CD14-positive monocyte (primary cell): ENCODE measurements at regions not wholly inside any gene's neighbourhood (a gene's known extent, or its start where the extent isn't known, plus 50 kb on each side); places are given as distances from the start of the nearest gene placed in this dataset.

Experiments used
- DNase-seq, 3 donors: peaks; one replicate each; pipeline ENCODE4 v3.0.0-alpha.2; 2011 to 2022
- H2AFZ ChIP-seq: 2 replicates; pipeline ENCODE4 v1.6.0; 2012; ENCODE audit warnings: mild to moderate bottlenecking, low read depth, low read length, inconsistent platforms; ENCODE audit not compliant: insufficient read depth, poor library complexity, severe bottlenecking
- H3K27ac ChIP-seq, 2 donors: 1 replicate in 1 of 2; 2 replicates in 1 of 2; pipeline ENCODE4 v1.5.1; 2012 to 2013; ENCODE audit warnings: low read length in 2 of 2, control low read depth in 1 of 2, inconsistent platforms in 1 of 2, low read depth in 1 of 2, mild to moderate bottlenecking in 1 of 2
- H3K27me3 ChIP-seq, 2 donors: one replicate each; pipeline versions ENCODE4 v1.6.0 to v1.6.1; 2011 to 2013; ENCODE audit warnings: low read length in 2 of 2; ENCODE audit not compliant: control insufficient read depth in 2 of 2, insufficient read depth in 2 of 2
- H3K36me3 ChIP-seq, 2 donors: replicated peaks in 1 of 2; 1 replicate in 1 of 2; 2 replicates in 1 of 2; pipeline versions ENCODE4 v1.5.1 to v1.6.1; 2012 to 2013; ENCODE audit warnings: low read length in 2 of 2, control low read depth in 1 of 2, inconsistent platforms in 1 of 2, mild to moderate bottlenecking in 1 of 2; ENCODE audit not compliant: insufficient read depth in 2 of 2, control insufficient read depth in 1 of 2
- H3K4me1 ChIP-seq, 2 donors: 1 replicate in 1 of 2; 2 replicates in 1 of 2; pipeline versions ENCODE4 v1.5.1 to v1.6.1; 2012 to 2013; ENCODE audit warnings: low read length in 2 of 2, control low read depth in 1 of 2, inconsistent platforms in 1 of 2, mild to moderate bottlenecking in 1 of 2, moderate library complexity in 1 of 2; ENCODE audit not compliant: insufficient read depth in 2 of 2, control insufficient read depth in 1 of 2
- H3K4me2 ChIP-seq: replicated peaks from 2 replicates; pipeline ENCODE3; 2012; ENCODE audit warnings: low read length, moderate library complexity, mild to moderate bottlenecking; ENCODE audit not compliant: poor library complexity, severe bottlenecking; ENCODE audit errors: extremely low read depth
- H3K4me3 ChIP-seq, 3 experiments: fragments of 200-600 bp in 1 of 3; sonication (generic) in 1 of 3; replicated peaks in 1 of 3; 1 replicate in 2 of 3; 2 replicates in 1 of 3; pipeline ENCODE4 v1.5.1; 2011 to 2013; ENCODE audit warnings: low read length in 3 of 3, mild to moderate bottlenecking in 3 of 3, control low read depth in 2 of 3, low read depth in 2 of 3, inconsistent platforms in 1 of 3, moderate library complexity in 1 of 3
- H3K79me2 ChIP-seq: 2 replicates; pipeline ENCODE4 v1.6.0; 2012; ENCODE audit warnings: mild to moderate bottlenecking, control low read depth, inconsistent platforms, low read length, moderate library complexity; ENCODE audit not compliant: insufficient read depth
- H3K9ac ChIP-seq: 2 replicates; pipeline ENCODE4 v1.6.0; 2017; ENCODE audit warnings: low read length, mild to moderate bottlenecking; ENCODE audit not compliant: insufficient read depth, poor library complexity, severe bottlenecking
- H3K9me3 ChIP-seq, 2 donors: replicated peaks in 1 of 2; 1 replicate in 1 of 2; 2 replicates in 1 of 2; pipeline versions ENCODE4 v1.5.1 to v1.6.1; 2012 to 2013; ENCODE audit warnings: low read length in 2 of 2, control low read depth in 1 of 2; ENCODE audit not compliant: control insufficient read depth in 1 of 2, insufficient read depth in 1 of 2
- H4K20me1 ChIP-seq: 2 replicates; pipeline ENCODE4 v1.6.0; 2012; ENCODE audit warnings: mild to moderate bottlenecking, low read length, control low read depth, moderate library complexity; ENCODE audit not compliant: insufficient read depth
- H3K27ac Mint-ChIP-seq, 7 donors: one replicate each; pipeline ENCODE4 v1.8.0; 2020; ENCODE audit warnings: mild to moderate bottlenecking in 7 of 7, mixed read lengths in 7 of 7, moderate library complexity in 6 of 7, inconsistent platforms in 2 of 7
- H3K27me3 Mint-ChIP-seq, 3 donors: one replicate each; pipeline ENCODE4 v1.8.0; 2021 to 2022; ENCODE audit warnings: low read depth in 3 of 3, mild to moderate bottlenecking in 3 of 3, mixed read lengths in 3 of 3, moderate library complexity in 3 of 3, inconsistent platforms in 1 of 3
- H3K36me3 Mint-ChIP-seq, 2 donors: one replicate each; pipeline ENCODE4 v1.8.0; 2020; ENCODE audit warnings: mixed read lengths in 2 of 2, inconsistent platforms in 1 of 2, mild to moderate bottlenecking in 1 of 2
- H3K4me1 Mint-ChIP-seq: one replicate; pipeline ENCODE4 v1.8.0; 2020; ENCODE audit warnings: mild to moderate bottlenecking, mixed read lengths
- H3K4me3 Mint-ChIP-seq, 2 donors: one replicate each; pipeline ENCODE4 v1.8.0; 2020; ENCODE audit warnings: mild to moderate bottlenecking in 2 of 2, mixed read lengths in 2 of 2, moderate library complexity in 1 of 2
- H3K9me3 Mint-ChIP-seq, 7 donors: one replicate each; pipeline ENCODE4 v1.8.0; 2020 to 2022; ENCODE audit warnings: mixed read lengths in 7 of 7, mild to moderate bottlenecking in 6 of 7, moderate library complexity in 6 of 7, inconsistent platforms in 2 of 7
- CTCF ChIP-seq: fragments of 200-600 bp; IDR thresholded peaks from one replicate; pipeline ENCODE4 v1.8.0; 2022; ENCODE audit warnings: antibody characterized with exemption, mild to moderate bottlenecking
- WGBS: methylation state at CpG from one replicate; pipeline ENCODE4 v1.1.5; 2013; ENCODE audit warnings: missing lambda C conversion rate; ENCODE audit not compliant: insufficient coverage; 5-methylcytosine and 5-hydroxymethylcytosine counted together
- intact Hi-C, 2 donors: fragments of 100-400 bp; cut with micrococcal nuclease; formaldehyde crosslinking; loops; one replicate each; pipeline versions ENCODE4 v1.15.0 to v1.15.1; 2023

GRCh38 chr17:77325577-77326075 is 184.9 kb downstream of the SEC14L1 start:
- H3K27me3 ChIP-seq: no peaks in the 10 kb centered on the region
- H3K27ac ChIP-seq: peak overlapping the region; percentile 71 to 85
- 74% methylated on average over 4 of the region's 8 CpGs for WGBS
- peaks cover 66% of the 10 kb centered on the region for H3K4me1 Mint-ChIP-seq
- H3K27ac Mint-ChIP-seq: peak overlapping the region; percentile 91 to 97 (median 95)
- peaks cover 13 to 17% of the 10 kb centered on the region in 2 donors for H3K36me3 Mint-ChIP-seq
- no peak overlapping the region for H3K4me3 ChIP-seq
- H3K9ac ChIP-seq: peak overlapping the region; percentile 58
- peaks cover 55% of the 10 kb centered on the region for H3K79me2 ChIP-seq
- H3K36me3 ChIP-seq: no peaks in the 10 kb centered on the region
- peaks cover 59 to 73% of the 10 kb centered on the region in 2 donors for H3K4me1 ChIP-seq
- peaks cover 0 to 3% (median 0%) of the 10 kb centered on the region in 7 donors for H3K9me3 Mint-ChIP-seq
- DNase-seq: peak; percentile 48 to 83 (median 64)
- peaks cover 15% of the 10 kb centered on the region for H4K20me1 ChIP-seq
- H2AFZ ChIP-seq: peak overlapping the region; percentile 15
- no peak for TF ChIP-seq CTCF
- H3K4me3 Mint-ChIP-seq: no peak overlapping the region
- intact Hi-C loops: no loop called here
- peaks cover 0 to 4% (median 0%) of the 10 kb centered on the region in 3 donors for H3K27me3 Mint-ChIP-seq
- peak overlapping the region; percentile 26 for H3K4me2 ChIP-seq
- no peaks in the 10 kb centered on the region for H3K9me3 ChIP-seq

- no peak overlapping the region for H3K4me2 ChIP-seq
- intact Hi-C loops: no loop called here
Measured at GRCh38 chr17:77326076-77326591, 185.4 kb downstream of the SEC14L1 start.

More at GRCh38 chr17:77326076-77326591, 185.4 kb downstream of the SEC14L1 start:
- TF ChIP-seq CTCF: no peak
- H3K36me3 Mint-ChIP-seq: peaks cover 13 to 17% of the 10 kb centered on the region in 2 donors
- Histone ChIP-seq H4K20me1 (peaks cover 15% of the 10 kb centered on the region), H3K27ac (peak overlapping the region in 1 of 2 donors; percentile 85), H3K27me3 (no peaks in the 10 kb centered on the region), H3K36me3 (no peaks in the 10 kb centered on the region), H3K79me2 (peaks cover 50% of the 10 kb centered on the region), H3K9ac (peak overlapping the region; percentile 58), H3K4me1 (peaks cover 58 to 69% of the 10 kb centered on the region in 2 donors), H3K9me3 (no peaks in the 10 kb centered on the region), H3K4me3 (no peak overlapping the region), H2AFZ (no peak overlapping the region)
- DNase-seq: no peak
- H3K27me3 Mint-ChIP-seq: peaks cover 0 to 4% (median 0%) of the 10 kb centered on the region in 3 donors
- peaks cover 0 to 3% (median 0%) of the 10 kb centered on the region in 7 donors for H3K9me3 Mint-ChIP-seq
- peak overlapping the region; percentile 35 to 97 (median 83) for H3K27ac Mint-ChIP-seq
- WGBS: 83% methylated on average over 16 of the region's 18 CpGs
- H3K4me1 Mint-ChIP-seq: peaks cover 65% of the 10 kb centered on the region
- H3K4me3 Mint-ChIP-seq: no peak overlapping the region
